HepG2 (cell line): ENCODE measurements at regions not wholly inside any gene's neighbourhood (a gene's known extent, or its start where the extent isn't known, plus 50 kb on each side); places are given as distances from the start of the nearest gene placed in this dataset.

ENCODE experiments used
- ATAC-seq: fragments of 200-7000 bp; cut with Tn5 transposase; 3 replicates; pipeline ENCODE4 v1.9.1; 2020; ENCODE audit warnings: mild to moderate bottlenecking, moderate library complexity
- BruUV-seq: library from RNA; stranded (reverse); fragments of 400-500 nt; replicated peaks from 2 replicates; lab custom pipeline; 2021; lab: Mats Ljungman, UMichigan
- CTCF ChIA-PET: fragments of 300-600 bp; formaldehyde crosslinking; extraction: SDS; loops from one replicate; lab custom pipeline; 2021; ENCODE audit warnings: low total read pairs, inconsistent platforms, low intra/inter-chr PET ratio; lab: Yijun Ruan, JAX
- POLR2A ChIA-PET: fragments of 350-600 bp; sonication (Branson Sonifier 250); formaldehyde crosslinking; loops from one replicate; lab custom pipeline; 2020; ENCODE audit warnings: antibody characterized with exemption, inconsistent platforms; lab: Yijun Ruan, JAX
- DNase-seq: peaks from one replicate; pipeline ENCODE4 v3.0.0-alpha.2; 2015; ENCODE audit warnings: low spot score
- FAIRE-seq: peaks from 3 replicates; lab custom pipeline; 2011; peaks lifted over from hg19 to GRCh38; lab: Jason Lieb, UNC
- H2AFZ ChIP-seq: one replicate; pipeline ENCODE4 v1.6.1; 2011; ENCODE audit warnings: low read length, inconsistent platforms
- H3K27ac ChIP-seq: fragments of 300-600 bp; 3 replicates; pipeline ENCODE4 v1.8.0; 2011; ENCODE audit warnings: mixed run types, mild to moderate bottlenecking, mixed read lengths, low read length, inconsistent platforms; ENCODE audit not compliant: insufficient read depth; ENCODE audit errors: extremely low read length
- H3K27me3 ChIP-seq, 2 experiments: fragments of 200-600 bp in 1 of 2; 2 replicates in 1 of 2; 3 replicates in 1 of 2; pipeline versions ENCODE4 v1.6.0 to v1.8.0; 2011; ENCODE audit warnings: low read length in 2 of 2, mild to moderate bottlenecking in 2 of 2, moderate library complexity in 2 of 2, inconsistent platforms in 1 of 2; ENCODE audit not compliant: insufficient read depth in 2 of 2, control insufficient read depth in 1 of 2
- H3K36me3 ChIP-seq, 2 experiments: fragments of 200-600 bp in 1 of 2; replicated peaks in 1 of 2; 2 replicates in 1 of 2; 3 replicates in 1 of 2; pipeline versions ENCODE4 v1.5.1 to v1.8.0; 2011; ENCODE audit warnings: low read length in 2 of 2, inconsistent platforms in 1 of 2; ENCODE audit not compliant: insufficient read depth in 2 of 2, control insufficient read depth in 1 of 2
- H3K4me1 ChIP-seq: 2 replicates; pipeline ENCODE4 v1.5.1; 2012; ENCODE audit warnings: low read length, inconsistent platforms; ENCODE audit not compliant: insufficient read depth
- H3K4me2 ChIP-seq: 2 replicates; pipeline ENCODE4 v1.6.0; 2011; ENCODE audit warnings: low read depth, low read length, inconsistent platforms
- H3K4me3 ChIP-seq, 3 experiments: fragments of 200-600 bp in 1 of 3; sonication (generic), shearing (Covaris generic) in 1 of 3; replicated peaks in 1 of 3; 2 replicates each; pipeline ENCODE4 v1.5.1; 2011 to 2016; ENCODE audit warnings: low read length in 3 of 3, inconsistent platforms in 2 of 3, low read depth in 2 of 3, mild to moderate bottlenecking in 2 of 3, control low read depth in 1 of 3, mixed read lengths in 1 of 3; ENCODE audit not compliant: insufficient read depth in 1 of 3
- H3K79me2 ChIP-seq: one replicate; pipeline ENCODE4 v1.6.1; 2011; ENCODE audit warnings: low read length, inconsistent platforms; ENCODE audit not compliant: insufficient read depth
- H3K9ac ChIP-seq: 2 replicates; pipeline ENCODE4 v1.6.0; 2011; ENCODE audit warnings: mild to moderate bottlenecking, low read depth, low read length, inconsistent platforms; ENCODE audit not compliant: insufficient read depth
- H3K9me3 ChIP-seq: 2 replicates; pipeline ENCODE4 v1.5.1; 2012; ENCODE audit warnings: mild to moderate bottlenecking, low read length
- H4K20me1 ChIP-seq: 2 replicates; pipeline ENCODE4 v1.6.0; 2011; ENCODE audit warnings: inconsistent platforms, mild to moderate bottlenecking, low read length, moderate library complexity; ENCODE audit not compliant: insufficient read depth
- NFE2 ChIP-seq: sonication (generic); formaldehyde crosslinking; IDR thresholded peaks from 2 replicates; pipeline ENCODE4 v1.4.0; 2020; ENCODE audit warnings: missing genetic modification reagents
- ZNF33A ChIP-seq: sonication (generic); formaldehyde crosslinking; IDR thresholded peaks from 2 replicates; pipeline ENCODE4 v1.5.1; 2020; ENCODE audit warnings: missing genetic modification reagents, mild to moderate bottlenecking, moderate library complexity, borderline replicate concordance
- ZNF747 ChIP-seq: sonication (generic); formaldehyde crosslinking; IDR thresholded peaks from 2 replicates; pipeline ENCODE4 v1.8.1; 2023; ENCODE audit warnings: missing genetic modification reagents, mild to moderate bottlenecking, borderline replicate concordance
- WGBS: methylation state at CpG from one replicate; pipeline ENCODE4 v1.1.6; 2017; ENCODE audit warnings: low lambda C conversion rate; 5-methylcytosine and 5-hydroxymethylcytosine counted together
- in situ Hi-C: cut with HindIII; loops from 2 replicates; pipeline ENCODE4 v1.10.0; 2017; ENCODE audit warnings: low pct_unique_long_range_greater_than_20kb; ENCODE audit not compliant: extremely low pct_ligation_motif_present
- intact Hi-C: fragments of 100-400 bp; cut with micrococcal nuclease; formaldehyde crosslinking; loops from one replicate; pipeline ENCODE4 v1.10.0; 2022; ENCODE audit not compliant: unreplicated experiment
- TF ChIP-seq, protein P1 (sequence below): IDR thresholded peaks from 2 replicates; pipeline ENCODE4 v1.6.1; 2016; ENCODE audit warnings: control low read depth

DNA sequence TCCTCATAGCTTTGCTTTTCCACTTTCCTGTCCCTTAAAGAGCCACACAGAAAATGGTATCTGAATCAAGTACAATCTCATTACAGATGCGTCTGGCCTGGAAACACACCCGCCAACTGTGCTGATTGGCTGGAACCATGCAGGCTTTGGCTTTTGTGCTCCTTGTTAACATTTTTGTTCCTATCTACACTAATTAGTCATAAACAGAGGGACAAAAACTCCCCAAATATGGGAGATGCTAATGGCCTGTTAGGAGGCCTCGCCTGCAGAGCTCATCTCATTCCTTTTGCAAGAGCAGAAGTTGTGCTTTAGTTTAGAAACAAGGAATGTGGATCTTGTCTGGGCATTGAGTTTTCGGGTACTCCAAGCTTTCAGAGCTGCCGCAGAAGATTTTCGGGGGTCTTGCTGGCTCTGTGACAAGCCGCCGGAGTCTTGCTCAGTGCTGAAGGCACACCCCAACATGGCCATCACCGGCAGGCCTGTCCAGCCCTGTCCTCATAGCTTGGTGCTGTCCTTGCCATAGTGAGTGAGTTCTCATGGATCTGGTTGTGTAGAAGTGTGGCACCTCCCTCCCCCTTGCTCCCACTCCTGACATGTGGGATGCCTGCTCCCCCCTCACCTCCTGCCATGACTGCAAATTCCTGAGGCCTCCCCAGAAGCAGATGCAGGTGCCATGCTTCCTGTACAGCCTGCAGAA lies 69.8 kb downstream of the METRNL start (continued):
- TF ChIP-seq ZNF33A (CRISPR knock-in tag), result no peak

DNA sequence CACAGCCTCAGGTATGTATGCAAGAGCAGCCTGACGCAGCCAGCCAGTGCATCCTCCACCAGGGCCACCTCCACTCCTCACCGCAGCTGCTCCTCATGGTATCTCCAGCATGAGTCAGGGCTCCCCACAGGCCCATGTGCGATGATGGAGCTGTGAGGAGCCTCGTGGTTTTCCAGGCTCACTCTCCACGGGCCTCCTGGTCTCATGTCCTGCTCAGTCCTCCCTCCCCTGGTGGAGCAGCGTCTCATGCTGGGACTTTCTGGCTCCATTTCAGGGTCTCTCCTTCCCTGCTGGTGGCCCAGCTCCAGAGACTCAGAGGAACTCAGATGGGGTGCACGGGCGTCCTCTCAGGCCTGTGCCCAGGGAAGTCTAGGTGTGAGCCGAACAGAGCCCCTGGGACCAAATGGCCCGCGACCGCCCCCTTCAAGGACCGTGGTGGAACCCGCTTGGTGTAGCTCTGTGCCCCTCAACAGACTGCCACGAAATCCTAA lies 70.4 kb downstream of the METRNL start:
- POLR2A ChIA-PET, result interaction anchor here (1.4 kb wide), 1 partner anchor 26 kb away, joined by 3 read pairs; no protein-coding TSS in a partner anchor
- H3K36me3 ChIP-seq, result no peaks in the 10 kb centered on the region
- no peak for FAIRE-seq
- H3K79me2 ChIP-seq, result no peaks in the 10 kb centered on the region
- 78% methylated on average over 11 of the region's 15 CpGs for WGBS
- no peaks in the 10 kb centered on the region for H4K20me1 ChIP-seq
- no peak overlapping the region for H2AFZ ChIP-seq
- no peaks in the 10 kb centered on the region for H3K9me3 ChIP-seq
- no peak for DNase-seq
- H3K27me3 ChIP-seq, result peaks cover 0 to 30% of the 10 kb centered on the region in 2 experiments; a peak in 4 of 5 replicates
- H3K4me2 ChIP-seq, result no peak overlapping the region
- peaks cover 39% of the 10 kb centered on the region for H3K4me1 ChIP-seq
- in situ Hi-C loops (no loop called here), intact Hi-C loops (no loop called here)
- no peak for ATAC-seq
- H3K4me3 ChIP-seq, result no peak overlapping the region
- H3K27ac ChIP-seq, result no peak overlapping the region
- BruUV-seq, result no TSS peak
- no peak overlapping the region for H3K9ac ChIP-seq
- TF ChIP-seq ZNF747 (0 out of 2 replicates have a peak, but pooled peaks have one; percentile 50), NFE2 (CRISPR knock-in tag) (no peak)
- TF ChIP-seq, protein P1, sequence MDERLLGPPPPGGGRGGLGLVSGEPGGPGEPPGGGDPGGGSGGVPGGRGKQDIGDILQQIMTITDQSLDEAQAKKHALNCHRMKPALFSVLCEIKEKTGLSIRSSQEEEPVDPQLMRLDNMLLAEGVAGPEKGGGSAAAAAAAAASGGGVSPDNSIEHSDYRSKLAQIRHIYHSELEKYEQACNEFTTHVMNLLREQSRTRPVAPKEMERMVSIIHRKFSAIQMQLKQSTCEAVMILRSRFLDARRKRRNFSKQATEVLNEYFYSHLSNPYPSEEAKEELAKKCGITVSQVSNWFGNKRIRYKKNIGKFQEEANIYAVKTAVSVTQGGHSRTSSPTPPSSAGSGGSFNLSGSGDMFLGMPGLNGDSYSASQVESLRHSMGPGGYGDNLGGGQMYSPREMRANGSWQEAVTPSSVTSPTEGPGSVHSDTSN, result no peak
- TF ChIP-seq, all 625 proteins: peak for 1
- CTCF ChIA-PET, result no interaction called here
